ENCODE measurements at regions not wholly inside any gene's neighbourhood (a gene's known extent, or its start where the extent isn't known, plus 50 kb on each side); places are given as distances from the start of the nearest gene placed in this dataset.

- no peak overlapping the region for H3K4me3 ChIP-seq (ENCODE audit: low read depth, low read length)
- no peak for TF ChIP-seq CTCF (IDR thresholded peaks at IDR 0.05; ENCODE audit: insufficient read depth, low read depth, low read length, missing control alignments)
- DNase-seq (ENCODE audit: low read depth) = no peak
Measured at GRCh38 chr5:89005990-89006389, 123.0 kb upstream of the MEF2C start.

GRCh38 chr5:89004379-89004778, 121.4 kb upstream of the MEF2C start:
- DNase-seq (ENCODE audit: low read depth) = no peak
- no peak for TF ChIP-seq CTCF (IDR thresholded peaks at IDR 0.05; ENCODE audit: insufficient read depth, low read depth, low read length, missing control alignments)
- H3K4me3 ChIP-seq (ENCODE audit: low read depth, low read length) = no peak overlapping the region

- no peak for DNase-seq (ENCODE audit: low read depth)
- no peak for TF ChIP-seq CTCF (IDR thresholded peaks at IDR 0.05; ENCODE audit: insufficient read depth, low read depth, low read length, missing control alignments)
Measured at GRCh38 chr5:89003563-89004036, 120.6 kb upstream of the MEF2C start.

GRCh38 chr5:88999853-89000252, 116.9 kb upstream of the MEF2C start:
- TF ChIP-seq CTCF (IDR thresholded peaks at IDR 0.05; ENCODE audit: insufficient read depth, low read depth, low read length, missing control alignments) = no peak
- no peak overlapping the region for H3K4me3 ChIP-seq (ENCODE audit: low read depth, low read length)
- DNase-seq (ENCODE audit: low read depth) = no peak

More at GRCh38 chr5:89003563-89004036, 120.6 kb upstream of the MEF2C start:
- no peak overlapping the region for H3K4me3 ChIP-seq (ENCODE audit: low read depth, low read length)

GRCh38 chr5:88997937-88998336, 115.0 kb upstream of the MEF2C start:
- no peak for DNase-seq (ENCODE audit: low read depth)

GRCh38 chr5:88984040-88984439, 101.1 kb upstream of the MEF2C start:
- TF ChIP-seq CTCF (IDR thresholded peaks at IDR 0.05; ENCODE audit: insufficient read depth, low read depth, low read length, missing control alignments) = no peak

More at GRCh38 chr5:88997937-88998336, 115.0 kb upstream of the MEF2C start:
- no peak overlapping the region for H3K4me3 ChIP-seq (ENCODE audit: low read depth, low read length)
- TF ChIP-seq CTCF (IDR thresholded peaks at IDR 0.05; ENCODE audit: insufficient read depth, low read depth, low read length, missing control alignments) = no peak

GRCh38 chr5:88979726-88980125, 96.7 kb upstream of the MEF2C start:
- no peak overlapping the region for H3K4me3 ChIP-seq (ENCODE audit: low read depth, low read length)
- TF ChIP-seq CTCF (IDR thresholded peaks at IDR 0.05; ENCODE audit: insufficient read depth, low read depth, low read length, missing control alignments) = no peak
- no peak for DNase-seq (ENCODE audit: low read depth)

More at GRCh38 chr5:88984040-88984439, 101.1 kb upstream of the MEF2C start:
- no peak for DNase-seq (ENCODE audit: low read depth)
- H3K4me3 ChIP-seq (ENCODE audit: low read depth, low read length) = no peak overlapping the region

Measured in GM12865 (cell line).